IMR-90 (cell line): ENCODE measurements at regions not wholly inside any gene's neighbourhood (a gene's known extent, or its start where the extent isn't known, plus 50 kb on each side); places are given as distances from the start of the nearest gene placed in this dataset.

Experiments used
- ATAC-seq: fragments of 200-7000 bp; cut with Tn5 transposase; 2 replicates; pipeline ENCODE4 v1.9.1; 2020; ENCODE audit warnings: low read depth, mild to moderate bottlenecking, moderate library complexity
- BruUV-seq: library from RNA; stranded (reverse); fragments of 400-500 nt; replicated peaks from 2 replicates; lab custom pipeline; 2021; lab: Mats Ljungman, UMichigan
- CTCF ChIA-PET: fragments of 300-600 bp; formaldehyde crosslinking; extraction: SDS; loops from one replicate; lab custom pipeline; 2021; ENCODE audit warnings: antibody characterized with exemption; lab: Yijun Ruan, JAX
- POLR2A ChIA-PET: fragments of 300-600 bp; sonication (Branson Sonifier 250); formaldehyde crosslinking; loops from one replicate; lab custom pipeline; 2022; ENCODE audit warnings: antibody characterized with exemption; ENCODE audit not compliant: unreplicated experiment; lab: Charles Lee
- DNase-seq: peaks from one replicate; pipeline ENCODE4 v3.0.0; 2013
- H2AFZ ChIP-seq: replicated peaks from 2 replicates; pipeline ENCODE3; 2013; ENCODE audit warnings: low read length, mild to moderate bottlenecking; ENCODE audit not compliant: poor library complexity
- H2AK5ac ChIP-seq: 2 replicates; pipeline ENCODE4 v1.6.1; 2013; ENCODE audit warnings: low read depth, low read length, inconsistent platforms
- H2AK9ac ChIP-seq: replicated peaks from 2 replicates; pipeline ENCODE3; 2013; ENCODE audit warnings: mild to moderate bottlenecking, low read depth, low read length, moderate library complexity; ENCODE audit not compliant: poor library complexity
- H2BK120ac ChIP-seq: 2 replicates; pipeline ENCODE4 v1.6.1; 2013; ENCODE audit warnings: low read depth, low read length, inconsistent platforms
- H2BK15ac ChIP-seq: 3 replicates; pipeline ENCODE4 v1.6.1; 2013; ENCODE audit warnings: low read depth, low read length, inconsistent platforms
- H2BK20ac ChIP-seq: 2 replicates; pipeline ENCODE4 v1.6.1; 2013; ENCODE audit warnings: low read depth, mild to moderate bottlenecking, inconsistent platforms, low read length, moderate library complexity
- H2BK5ac ChIP-seq: 2 replicates; pipeline ENCODE4 v1.6.1; 2013; ENCODE audit warnings: mild to moderate bottlenecking, low read depth, low read length, inconsistent platforms; ENCODE audit not compliant: poor library complexity, severe bottlenecking
- H3K14ac ChIP-seq: replicated peaks from 2 replicates; pipeline ENCODE4 v1.6.1; 2013; ENCODE audit warnings: low read depth, low read length, inconsistent platforms
- H3K18ac ChIP-seq: 2 replicates; pipeline ENCODE4 v1.6.1; 2013; ENCODE audit warnings: low read depth, low read length, control low read depth
- H3K23ac ChIP-seq: 2 replicates; pipeline ENCODE4 v1.6.1; 2013; ENCODE audit warnings: low read depth, low read length, inconsistent platforms
- H3K27ac ChIP-seq: 2 replicates; pipeline ENCODE4 v1.5.1; 2013; ENCODE audit warnings: mild to moderate bottlenecking, control low read depth, low read length; ENCODE audit not compliant: insufficient read depth
- H3K27me3 ChIP-seq: 2 replicates; pipeline ENCODE4 v1.6.1; 2013; ENCODE audit warnings: low read length; ENCODE audit not compliant: control insufficient read depth, insufficient read depth
- H3K36me3 ChIP-seq: 2 replicates; pipeline ENCODE4 v1.6.1; 2013; ENCODE audit warnings: low read length, mixed read lengths; ENCODE audit not compliant: control insufficient read depth, insufficient read depth
- H3K4ac ChIP-seq: 2 replicates; pipeline ENCODE4 v1.6.1; 2013; ENCODE audit warnings: low read depth, low read length, inconsistent platforms
- H3K4me1 ChIP-seq: 2 replicates; pipeline ENCODE4 v1.6.1; 2013; ENCODE audit warnings: low read length, mixed read lengths; ENCODE audit not compliant: control insufficient read depth, insufficient read depth
- H3K4me2 ChIP-seq: 2 replicates; pipeline ENCODE4 v1.6.1; 2013; ENCODE audit warnings: low read depth, mild to moderate bottlenecking, control low read depth, low read length, moderate library complexity
- H3K4me3 ChIP-seq: 2 replicates; pipeline ENCODE4 v1.5.1; 2013; ENCODE audit warnings: low read depth, mild to moderate bottlenecking, control low read depth, low read length, moderate library complexity; ENCODE audit not compliant: insufficient read depth
- H3K56ac ChIP-seq: 2 replicates; pipeline ENCODE4 v1.6.1; 2013; ENCODE audit warnings: low read length, inconsistent platforms; ENCODE audit not compliant: insufficient read depth; ENCODE audit errors: extremely low read depth
- H3K79me1 ChIP-seq, 2 experiments: 2 replicates each; pipeline ENCODE4 v1.6.1; 2013; ENCODE audit warnings: low read length in 2 of 2, inconsistent platforms in 1 of 2, low read depth in 1 of 2
- H3K9ac ChIP-seq: 2 replicates; pipeline ENCODE4 v1.6.1; 2013; ENCODE audit warnings: low read depth, low read length, control low read depth
- H3K9me1 ChIP-seq: 2 replicates; pipeline ENCODE4 v1.6.1; 2013; ENCODE audit warnings: low read length, inconsistent platforms; ENCODE audit not compliant: insufficient read depth
- H3K9me3 ChIP-seq: 2 replicates; pipeline ENCODE4 v1.6.1; 2013; ENCODE audit warnings: low read length; ENCODE audit not compliant: control insufficient read depth, insufficient read depth
- H4K20me1 ChIP-seq: 2 replicates; pipeline ENCODE4 v1.6.1; 2013; ENCODE audit warnings: low read length, inconsistent platforms; ENCODE audit not compliant: insufficient read depth
- H4K5ac ChIP-seq: 2 replicates; pipeline ENCODE4 v1.6.1; 2013; ENCODE audit warnings: mild to moderate bottlenecking, low read depth, low read length, control low read depth
- H4K8ac ChIP-seq, 2 experiments: 2 replicates each; pipeline ENCODE4 v1.6.1; 2013; ENCODE audit warnings: low read depth in 2 of 2, low read length in 2 of 2, control low read depth in 1 of 2, inconsistent platforms in 1 of 2
- H4K91ac ChIP-seq: 2 replicates; pipeline ENCODE4 v1.6.1; 2013; ENCODE audit warnings: low read depth, low read length, inconsistent platforms; ENCODE audit not compliant: insufficient read depth
- BHLHE40 ChIP-seq: fragments of 150-350 bp; IDR thresholded peaks from 2 replicates; pipeline ENCODE4 v1.6.1; 2016; ENCODE audit warnings: mild to moderate bottlenecking, low read depth, low read length
- CEBPB ChIP-seq: IDR thresholded peaks from 2 replicates; pipeline ENCODE4 v1.6.1; 2012; ENCODE audit warnings: low read depth, low read length, improper control_type of control experiment
- CHD1 ChIP-seq: IDR thresholded peaks from 2 replicates; pipeline ENCODE4 v1.6.1; 2012; ENCODE audit warnings: low read depth, low read length, improper control_type of control experiment
- CTCF ChIP-seq: conservative IDR thresholded peaks from 2 replicates; pipeline ENCODE4 v1.5.1; 2012; ENCODE audit warnings: mild to moderate bottlenecking, low read depth, low read length, improper control_type of control experiment
- ELK1 ChIP-seq: fragments of 150-350 bp; IDR thresholded peaks from 2 replicates; pipeline ENCODE4 v1.6.1; 2016; ENCODE audit warnings: low read depth, mild to moderate bottlenecking, low read length, moderate library complexity, borderline replicate concordance
- FOS ChIP-seq: fragments of 150-350 bp; IDR thresholded peaks from 2 replicates; pipeline ENCODE4 v1.6.1; 2016; ENCODE audit warnings: low read depth, low read length
- MAFK ChIP-seq: IDR thresholded peaks from 2 replicates; pipeline ENCODE4 v1.6.1; 2012; ENCODE audit warnings: low read depth, low read length, improper control_type of control experiment
- MAZ ChIP-seq: IDR thresholded peaks from 2 replicates; pipeline ENCODE4 v1.6.1; 2012; ENCODE audit warnings: low read depth, mild to moderate bottlenecking, low read length, improper control_type of control experiment, moderate library complexity, borderline replicate concordance
- MXI1 ChIP-seq: IDR thresholded peaks from 2 replicates; pipeline ENCODE4 v1.6.1; 2012; ENCODE audit warnings: low read depth, mild to moderate bottlenecking, low read length, moderate library complexity, borderline replicate concordance
- NFE2L2 ChIP-seq: fragments of 150-350 bp; IDR thresholded peaks from 2 replicates; pipeline ENCODE4 v1.6.1; 2016; ENCODE audit warnings: low read depth, mild to moderate bottlenecking, low read length
- POLR2A ChIP-seq: IDR thresholded peaks from 2 replicates; pipeline ENCODE4 v1.6.1; 2012; ENCODE audit warnings: mild to moderate bottlenecking, low read depth, low read length
- RAD21 ChIP-seq: IDR thresholded peaks from 2 replicates; pipeline ENCODE4 v1.6.1; 2012; ENCODE audit warnings: low read length, improper control_type of control experiment
- RCOR1 ChIP-seq: IDR thresholded peaks from 2 replicates; pipeline ENCODE4 v1.6.1; 2012; ENCODE audit warnings: mild to moderate bottlenecking, low read length, improper control_type of control experiment; ENCODE audit not compliant: insufficient replicate concordance
- RFX5 ChIP-seq: IDR thresholded peaks from 2 replicates; pipeline ENCODE4 v1.8.0; 2012; ENCODE audit warnings: low read depth, mild to moderate bottlenecking, low read length, moderate library complexity
- SMC3 ChIP-seq: fragments of 150-350 bp; IDR thresholded peaks from 2 replicates; pipeline ENCODE4 v1.6.1; 2016; ENCODE audit warnings: low read depth, mild to moderate bottlenecking, antibody characterized with exemption, low read length, moderate library complexity
- USF2 ChIP-seq: fragments of 150-350 bp; IDR thresholded peaks from 2 replicates; pipeline ENCODE4 v1.6.1; 2017; ENCODE audit warnings: mild to moderate bottlenecking, antibody characterized with exemption, low read length, low read depth
- dilution Hi-C: fragments of 300-500 bp; cut with HindIII; formaldehyde crosslinking; loops from one replicate; pipeline ENCODE4 v1.14.3; 2018; ENCODE audit warnings: low sequenced_read_pairs; ENCODE audit not compliant: unreplicated experiment
- in situ Hi-C: fragments of 300-500 bp; cut with MboI; formaldehyde crosslinking; loops from 3 replicates; pipeline ENCODE4 v1.14.3; 2019; ENCODE audit warnings: low sequenced_read_pairs, inconsistent platforms, mixed read lengths
- intact Hi-C: fragments of 100-400 bp; cut with micrococcal nuclease; formaldehyde crosslinking; loops from 2 replicates; pipeline ENCODE4 v1.10.0; 2022

GRCh38 chr3:35899245-35899644 is 259.9 kb downstream of the ARPP21 start:
- DNase-seq, result no peak
- CTCF ChIA-PET, result no interaction called here
- in situ Hi-C loops, result no loop called here

More at GRCh38 chr3:35899245-35899644, 259.9 kb downstream of the ARPP21 start:
- TF ChIP-seq MAFK (no peak), RFX5 (no peak), FOS (no peak), MAZ (no peak), CTCF (no peak), SMC3 (no peak), NFE2L2 (no peak), CHD1 (no peak), CEBPB (no peak), USF2 (no peak), RAD21 (no peak), POLR2A (no peak), RCOR1 (no peak), ELK1 (no peak), BHLHE40 (no peak), MXI1 (no peak)
- no peak for ATAC-seq
- Histone ChIP-seq H2BK20ac (no peak overlapping the region), H2BK5ac (no peak overlapping the region), H3K79me1 (no peaks in the 10 kb centered on the region), H3K18ac (no peak overlapping the region), H2AFZ (no peak overlapping the region), H3K23ac (no peak overlapping the region), H3K4ac (no peak overlapping the region), H2BK15ac (no peak overlapping the region), H3K9me1 (no peaks in the 10 kb centered on the region), H3K14ac (no peak overlapping the region), H3K4me2 (no peak overlapping the region), H4K20me1 (no peaks in the 10 kb centered on the region), H3K4me3 (no peak overlapping the region), H4K5ac (no peak overlapping the region), H3K36me3 (no peaks in the 10 kb centered on the region), H3K27ac (no peak overlapping the region), H3K4me1 (no peaks in the 10 kb centered on the region), H3K9me3 (no peaks in the 10 kb centered on the region), H3K27me3 (no peaks in the 10 kb centered on the region), H2BK120ac (no peak overlapping the region), H2AK9ac (no peak overlapping the region), H2AK5ac (no peak overlapping the region), H4K91ac (no peak overlapping the region), H3K56ac (no peak overlapping the region), H3K9ac (no peak overlapping the region), H4K8ac (no peak overlapping the region)
- BruUV-seq, result no TSS peak
- intact Hi-C loops, result no loop called here
- POLR2A ChIA-PET, result no interaction called here
- dilution Hi-C loops, result no loop called here
